ENCODE measurements at regions not wholly inside any gene's neighbourhood (a gene's known extent, or its start where the extent isn't known, plus 50 kb on each side); places are given as distances from the start of the nearest gene placed in this dataset.

GRCh38 chr13:32828711-32829110, 187.5 kb upstream of the KL start:
- TF ChIP-seq CTCF (IDR thresholded peaks at IDR 0.05) = no peak
- no peak for DNase-seq (ENCODE audit: low spot score)
- ATAC-seq (ENCODE audit: low FRiP score) = no peak

- DNase-seq (ENCODE audit: low spot score) (no peak), ATAC-seq (ENCODE audit: low FRiP score) (no peak)
- TF ChIP-seq CTCF (IDR thresholded peaks at IDR 0.05) = no peak
Measured at GRCh38 chr13:32829269-32829668, 187.0 kb upstream of the KL start.

DNA sequence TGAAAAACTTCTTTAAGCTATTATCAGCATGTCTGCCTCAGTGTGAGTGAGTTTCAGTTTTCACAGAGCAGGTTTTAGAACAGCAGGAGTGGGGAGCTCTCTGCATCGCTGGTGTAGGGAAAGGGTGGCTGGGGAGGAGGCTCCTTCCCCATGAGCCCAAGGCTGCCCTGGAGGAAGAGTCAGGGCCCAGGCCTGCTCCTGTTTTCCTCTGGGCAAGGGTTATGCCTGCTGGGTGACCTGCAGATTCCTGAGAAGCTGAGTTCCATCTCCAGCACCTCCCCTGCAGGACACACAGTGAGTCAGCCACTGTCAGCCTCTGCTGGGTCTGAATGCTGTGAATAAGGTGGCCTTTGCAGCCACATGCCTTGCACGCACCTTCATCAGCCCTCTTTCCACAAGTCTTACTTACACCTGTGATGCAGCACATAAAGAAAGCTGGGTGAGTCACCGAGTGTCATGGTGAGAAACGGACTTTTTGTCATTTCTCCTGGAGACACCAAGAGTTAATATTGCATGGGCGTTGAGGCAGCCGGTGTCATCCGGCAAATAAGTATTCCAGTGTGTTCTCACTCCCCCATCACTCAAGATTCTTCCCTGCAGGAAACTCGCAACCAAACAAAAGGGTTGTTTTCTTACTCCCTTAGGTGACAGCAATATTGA, 186.4 kb upstream of the KL start:
- no peak for TF ChIP-seq CTCF (IDR thresholded peaks at IDR 0.05)
- no peak for DNase-seq (ENCODE audit: low spot score)
- no peak for ATAC-seq (ENCODE audit: low FRiP score)

- DNase-seq (ENCODE audit: low spot score) (no peak), ATAC-seq (ENCODE audit: low FRiP score) (no peak)
- no peak for TF ChIP-seq CTCF (IDR thresholded peaks at IDR 0.05)
Measured at GRCh38 chr13:32830336-32831031, 185.7 kb upstream of the KL start.

DNA sequence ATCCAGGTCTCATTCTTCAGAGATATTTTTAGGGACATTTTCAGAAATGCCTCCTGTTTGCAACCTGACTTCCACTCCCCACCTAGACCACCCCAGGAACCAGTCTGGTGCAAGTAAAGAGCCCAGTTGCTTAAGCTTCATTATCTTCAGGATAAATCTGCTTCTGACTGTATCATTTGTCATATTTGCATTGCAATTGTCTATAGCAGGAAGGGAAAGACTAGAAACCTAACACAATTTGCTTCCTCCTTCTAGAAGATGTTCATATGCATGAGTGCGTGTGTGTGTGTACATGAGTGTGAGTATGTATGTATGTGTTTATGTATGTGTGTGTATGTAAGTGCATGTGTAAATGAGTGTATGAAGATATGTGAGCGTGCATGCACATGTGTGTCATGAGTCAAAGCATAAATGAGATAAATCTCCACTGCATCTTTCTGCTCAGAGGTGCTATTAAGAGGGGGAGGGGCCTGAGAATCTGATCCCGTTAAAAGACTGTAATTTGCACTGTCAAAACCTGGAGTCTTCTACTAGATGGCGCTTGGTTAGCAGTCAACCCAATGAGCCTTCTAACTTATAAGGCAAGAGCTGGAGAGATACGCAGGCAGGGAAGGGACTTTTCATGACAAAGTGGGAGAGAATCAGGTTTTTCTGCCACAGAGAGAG, 178.8 kb upstream of the KL start:
- ATAC-seq (ENCODE audit: low FRiP score) (no peak), DNase-seq (ENCODE audit: low spot score) (no peak)
- no peak for TF ChIP-seq CTCF (IDR thresholded peaks at IDR 0.05)

- no peak for DNase-seq (ENCODE audit: low spot score)
- ATAC-seq (ENCODE audit: low FRiP score) = no peak
- TF ChIP-seq CTCF (IDR thresholded peaks at IDR 0.05) = no peak
Measured at GRCh38 chr13:32837973-32838927, 178.0 kb upstream of the KL start.

Measured in omental fat pad (tissue), 3 donors.